GM12875 (cell line): ENCODE measurements at regions not wholly inside any gene's neighbourhood (a gene's known extent, or its start where the extent isn't known, plus 50 kb on each side); places are given as distances from the start of the nearest gene placed in this dataset.

ENCODE experiments used
- H3K4me3 ChIP-seq: one replicate; pipeline ENCODE4 v1.5.1; 2011; ENCODE audit warnings: low read depth, low read length, control low read depth
- TF ChIP-seq, protein P1 (sequence below): IDR thresholded peaks from 2 replicates; pipeline ENCODE4 v1.5.1; 2011; ENCODE audit warnings: low read depth, mild to moderate bottlenecking, control low read depth, inconsistent platforms, low read length, moderate library complexity, borderline replicate concordance; ENCODE audit not compliant: insufficient read depth

GRCh38 chr3:180199417-180199995 is 162.8 kb upstream of the PEX5L start:
- TF ChIP-seq, protein P1, sequence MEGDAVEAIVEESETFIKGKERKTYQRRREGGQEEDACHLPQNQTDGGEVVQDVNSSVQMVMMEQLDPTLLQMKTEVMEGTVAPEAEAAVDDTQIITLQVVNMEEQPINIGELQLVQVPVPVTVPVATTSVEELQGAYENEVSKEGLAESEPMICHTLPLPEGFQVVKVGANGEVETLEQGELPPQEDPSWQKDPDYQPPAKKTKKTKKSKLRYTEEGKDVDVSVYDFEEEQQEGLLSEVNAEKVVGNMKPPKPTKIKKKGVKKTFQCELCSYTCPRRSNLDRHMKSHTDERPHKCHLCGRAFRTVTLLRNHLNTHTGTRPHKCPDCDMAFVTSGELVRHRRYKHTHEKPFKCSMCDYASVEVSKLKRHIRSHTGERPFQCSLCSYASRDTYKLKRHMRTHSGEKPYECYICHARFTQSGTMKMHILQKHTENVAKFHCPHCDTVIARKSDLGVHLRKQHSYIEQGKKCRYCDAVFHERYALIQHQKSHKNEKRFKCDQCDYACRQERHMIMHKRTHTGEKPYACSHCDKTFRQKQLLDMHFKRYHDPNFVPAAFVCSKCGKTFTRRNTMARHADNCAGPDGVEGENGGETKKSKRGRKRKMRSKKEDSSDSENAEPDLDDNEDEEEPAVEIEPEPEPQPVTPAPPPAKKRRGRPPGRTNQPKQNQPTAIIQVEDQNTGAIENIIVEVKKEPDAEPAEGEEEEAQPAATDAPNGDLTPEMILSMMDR: no peak
- no peak overlapping the region for H3K4me3 ChIP-seq

DNA sequence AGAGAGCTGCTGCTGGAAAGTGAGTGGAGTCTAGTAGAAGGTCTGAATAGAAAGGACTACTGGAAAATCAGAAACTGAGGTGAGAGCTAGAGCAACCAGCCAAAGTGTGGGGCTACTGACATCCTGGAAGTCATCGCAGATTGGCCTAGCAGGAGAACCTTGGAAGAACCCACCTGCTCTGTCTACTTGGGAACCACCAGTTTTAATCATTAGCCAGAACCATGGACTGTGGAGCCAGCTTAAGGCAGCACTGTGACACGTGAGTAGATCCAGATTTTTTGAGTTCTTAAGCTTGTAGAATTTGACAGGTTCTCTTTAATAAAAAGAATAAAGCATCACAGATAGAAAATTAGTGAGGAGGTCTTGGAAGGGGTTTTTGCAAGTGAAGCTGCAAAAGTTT is 179.1 kb upstream of the PEX5L start:
- TF ChIP-seq, protein P1: no peak
- H3K4me3 ChIP-seq: no peak overlapping the region

DNA sequence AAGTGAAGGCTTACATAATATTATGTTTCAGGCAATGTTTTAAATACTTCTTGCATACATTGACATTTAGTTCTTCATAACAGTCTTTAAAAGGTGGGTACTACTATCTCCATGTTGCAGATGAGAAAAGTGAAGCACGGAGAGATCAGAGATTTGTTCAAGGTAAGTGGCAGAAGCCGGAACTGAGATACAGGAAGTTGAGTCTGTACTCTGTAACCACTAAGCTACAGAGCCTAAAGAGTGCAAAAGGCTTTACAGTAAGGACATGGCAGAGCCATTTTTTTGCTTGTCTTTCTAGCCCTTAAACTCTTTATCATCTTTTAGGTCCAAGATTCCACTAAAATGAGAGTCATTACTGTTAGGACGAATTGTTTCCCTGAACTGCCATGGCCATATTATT is 186.5 kb upstream of the PEX5L start:
- TF ChIP-seq, protein P1: no peak
- no peak overlapping the region for H3K4me3 ChIP-seq

GRCh38 chr3:180229113-180229512 is 192.4 kb upstream of the PEX5L start:
- no peak overlapping the region for H3K4me3 ChIP-seq
- TF ChIP-seq, protein P1: no peak

DNA sequence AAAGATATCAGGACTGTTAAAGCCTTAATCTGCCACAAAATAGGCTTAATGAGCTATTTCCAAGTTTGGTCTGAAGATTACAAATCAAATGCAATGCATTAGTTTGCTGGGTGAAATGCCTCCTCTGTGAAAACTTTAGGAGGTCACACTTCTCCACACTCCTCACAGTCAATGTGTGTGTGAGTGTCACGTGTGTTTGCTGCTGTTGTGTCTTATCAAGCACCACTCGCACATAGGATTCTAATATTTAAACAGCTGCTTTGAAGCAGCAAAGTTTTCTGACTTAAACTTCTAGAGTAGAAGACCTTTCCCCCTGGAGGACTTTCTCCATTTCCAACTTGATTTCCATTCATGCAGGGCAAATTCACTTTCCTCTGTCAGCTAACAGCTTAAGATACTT is 203.2 kb upstream of the PEX5L start:
- TF ChIP-seq, protein P1: no peak
- no peak overlapping the region for H3K4me3 ChIP-seq

DNA sequence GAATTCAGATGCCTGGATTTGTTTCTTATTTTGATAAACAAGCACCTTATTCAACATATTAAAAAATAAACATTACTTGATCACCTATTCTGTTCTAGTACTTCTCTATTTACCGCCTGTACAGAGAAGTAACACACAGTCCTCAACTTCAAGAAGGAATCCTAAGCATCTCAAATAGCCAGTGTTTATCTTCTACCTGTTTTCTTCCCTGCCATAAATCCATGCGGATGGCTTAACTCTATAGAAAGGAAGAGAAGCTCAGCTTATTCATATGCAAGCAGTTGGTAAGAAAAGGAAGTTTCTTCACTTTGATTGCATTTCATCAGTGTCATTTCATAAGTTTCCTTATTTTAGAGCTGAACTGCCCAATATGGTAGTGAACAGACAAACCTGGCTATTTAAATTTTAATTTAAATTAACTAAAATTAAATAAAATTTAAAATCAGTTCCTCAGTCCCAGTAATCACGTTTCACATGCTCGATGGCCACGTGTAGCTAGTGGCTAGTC is 210.0 kb upstream of the PEX5L start:
- TF ChIP-seq, protein P1: no peak
- no peak overlapping the region for H3K4me3 ChIP-seq

DNA sequence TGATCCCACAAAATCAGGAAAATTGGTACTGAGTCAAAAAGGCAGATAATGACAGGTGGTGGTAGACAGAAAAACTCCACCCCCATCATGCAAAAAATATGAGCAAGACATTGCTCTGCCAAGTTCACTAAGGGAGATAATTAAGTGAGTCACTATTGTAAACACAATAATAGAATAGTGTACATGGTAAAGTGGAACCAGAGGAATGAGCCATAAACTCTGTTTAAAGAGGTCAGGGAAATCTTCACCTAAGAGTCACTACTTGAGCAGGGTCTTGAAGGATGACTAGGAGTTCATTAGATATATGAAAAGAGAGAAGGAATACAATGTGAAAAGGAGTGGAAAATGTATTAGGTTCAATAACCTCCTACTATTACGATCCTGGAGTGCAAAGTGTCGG is 213.4 kb upstream of the PEX5L start:
- TF ChIP-seq, protein P1: no peak
- no peak overlapping the region for H3K4me3 ChIP-seq
